ENCODE measurements at regions not wholly inside any gene's neighbourhood (a gene's known extent, or its start where the extent isn't known, plus 50 kb on each side); places are given as distances from the start of the nearest gene placed in this dataset.

DNA sequence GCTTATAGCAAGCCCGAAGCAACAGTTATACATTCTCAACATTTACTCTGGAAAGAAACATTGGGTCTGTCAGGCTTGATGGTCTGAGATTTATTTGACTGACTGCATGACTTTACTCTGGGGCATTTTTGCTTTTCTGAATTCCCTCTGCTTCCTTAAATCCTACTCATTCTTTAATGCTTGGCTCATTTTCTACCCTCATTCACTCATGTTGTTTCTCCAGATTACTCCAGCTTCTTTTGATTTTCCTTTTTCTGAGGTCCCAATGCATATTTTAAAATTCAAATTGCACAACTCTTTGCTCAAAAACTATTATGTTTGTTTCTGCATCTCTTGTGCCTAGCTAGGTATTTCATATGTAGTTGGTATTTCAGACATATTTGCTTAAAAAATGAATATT, 2002.9 kb upstream of the NUDT12 start:
- no peak for DNase-seq (ENCODE audit: low spot score)

DNA sequence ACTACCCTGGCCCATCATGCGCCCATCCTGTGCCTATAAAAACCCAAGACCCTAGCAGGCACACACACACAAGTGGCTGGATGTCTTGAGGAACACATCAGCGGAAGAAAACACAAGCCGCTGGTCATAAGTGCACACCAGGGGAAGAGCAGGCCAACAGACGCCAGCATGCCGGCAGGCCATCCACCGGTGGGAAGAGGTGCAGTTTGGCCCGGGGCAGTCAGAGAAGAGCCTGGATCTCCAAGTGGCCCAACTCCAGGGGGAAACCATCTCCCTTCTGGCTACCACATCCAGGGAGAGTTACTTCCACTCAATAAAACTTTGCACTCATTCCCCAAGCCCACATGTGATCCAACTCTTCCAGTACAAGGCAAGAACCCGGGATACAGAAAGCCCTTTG, 2001.3 kb upstream of the NUDT12 start:
- no peak for DNase-seq (ENCODE audit: low spot score)

DNA sequence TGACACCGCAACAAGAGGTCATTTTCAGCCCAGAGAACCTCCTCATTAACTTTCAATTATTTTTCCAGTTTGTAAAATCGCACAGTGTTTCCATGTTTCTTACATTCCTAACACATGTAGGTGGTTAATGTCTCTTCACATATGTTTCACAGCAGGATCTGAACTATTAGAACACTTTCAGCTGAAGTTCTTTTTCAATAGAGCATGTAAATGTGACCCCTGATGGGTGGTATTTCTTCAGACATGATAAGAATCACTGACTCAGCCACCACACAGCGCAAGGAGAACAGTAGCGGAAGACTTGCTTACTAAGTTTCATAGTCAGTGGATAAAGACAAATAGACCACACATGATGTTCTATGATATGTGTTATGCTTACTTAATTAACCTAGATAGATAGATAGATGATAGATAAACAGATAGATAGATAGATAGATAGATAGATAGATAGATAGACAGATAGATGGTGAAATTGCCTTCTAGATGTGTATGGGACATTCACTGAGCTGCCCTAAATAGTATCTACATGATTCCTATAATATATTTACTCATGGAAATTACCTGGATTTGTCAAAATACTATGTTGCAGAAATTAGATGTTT, 1992.1 kb upstream of the NUDT12 start:
- DNase-seq (ENCODE audit: low spot score) = no peak

DNA sequence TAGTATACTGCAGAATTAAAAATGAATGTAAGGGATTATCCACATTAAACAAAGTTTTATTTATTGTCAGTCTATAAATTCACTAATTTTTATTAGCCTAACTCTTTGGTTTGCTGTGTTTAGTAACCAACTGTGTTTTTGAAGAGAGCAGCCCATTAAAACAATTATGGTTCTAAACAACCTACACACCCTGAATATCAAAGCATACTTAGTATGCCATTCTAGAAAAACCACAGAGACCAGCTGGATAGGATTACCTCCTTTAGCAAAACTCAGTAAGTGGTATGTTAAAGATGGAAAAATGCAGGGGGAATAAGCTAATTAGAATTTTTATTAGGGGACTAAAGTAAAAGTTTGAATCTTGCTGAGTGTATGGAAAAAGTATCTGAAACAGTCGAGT, 1981.7 kb upstream of the NUDT12 start:
- no peak for DNase-seq (ENCODE audit: low spot score)

DNA sequence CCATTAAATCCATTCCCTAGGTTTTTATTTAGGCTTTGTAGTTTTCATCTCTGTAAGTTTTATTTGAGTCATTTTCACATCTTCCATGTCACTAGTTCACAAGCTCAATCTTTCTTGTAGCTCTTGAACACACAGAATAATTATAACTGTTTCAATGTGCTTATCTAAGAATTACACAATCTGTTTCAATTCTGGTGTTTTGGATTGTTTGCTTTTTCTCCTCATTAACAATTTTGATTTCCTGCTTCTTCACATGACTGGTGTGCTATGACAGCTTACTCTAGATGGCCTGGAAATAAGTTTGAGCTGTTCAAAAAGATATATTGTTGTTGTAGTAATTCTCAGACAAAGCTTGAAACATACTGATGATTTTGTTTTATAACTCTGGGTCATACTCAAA, 1974.1 kb upstream of the NUDT12 start:
- DNase-seq (ENCODE audit: low spot score) = no peak

DNA sequence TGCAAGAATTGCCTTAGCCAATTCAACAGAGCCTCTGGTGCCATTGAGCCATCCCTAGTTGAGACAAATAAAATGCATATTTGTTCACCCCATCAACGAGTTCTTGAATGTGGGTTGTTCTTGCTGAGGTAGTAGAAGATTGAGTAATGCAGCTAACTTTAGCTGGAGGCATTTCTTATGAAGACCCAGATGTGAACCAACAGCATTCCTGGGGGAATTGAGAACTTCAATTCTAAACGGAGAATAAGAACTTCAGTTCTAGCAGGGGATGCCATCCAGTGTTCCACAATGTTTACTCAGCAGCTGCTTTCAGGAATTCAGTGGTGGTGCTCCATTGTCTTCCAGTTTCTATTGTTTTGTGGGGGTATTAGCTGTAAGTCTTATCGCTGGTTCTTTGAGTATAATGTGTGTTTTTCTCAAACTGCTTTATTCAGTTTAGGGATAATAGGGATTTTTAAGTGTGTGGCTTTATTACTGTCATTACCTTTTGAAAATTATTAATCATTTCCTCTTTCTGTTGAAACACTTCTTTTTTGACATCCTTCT, 1968.2 kb upstream of the NUDT12 start:
- no peak for DNase-seq (ENCODE audit: low spot score)

DNA sequence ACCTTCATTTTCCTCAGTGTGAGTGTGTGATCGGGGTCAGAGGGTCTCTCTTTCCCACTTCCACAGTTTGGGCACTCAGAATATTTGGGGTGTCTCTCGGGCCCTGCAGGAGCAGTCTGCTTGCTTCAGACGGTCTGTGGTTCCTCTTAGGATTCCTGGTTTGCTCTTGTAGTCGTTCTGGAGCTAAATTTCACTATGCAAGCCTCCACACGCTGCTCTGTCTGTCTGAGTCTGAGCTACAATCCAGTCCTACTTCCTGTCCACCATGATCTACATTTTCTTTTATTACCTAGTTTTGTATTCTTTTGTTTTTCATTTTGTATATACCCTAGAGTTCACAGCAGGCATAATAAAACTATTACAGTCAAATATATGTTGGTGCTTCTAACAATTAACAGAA, 1967.3 kb upstream of the NUDT12 start:
- DNase-seq (ENCODE audit: low spot score) = no peak

DNA sequence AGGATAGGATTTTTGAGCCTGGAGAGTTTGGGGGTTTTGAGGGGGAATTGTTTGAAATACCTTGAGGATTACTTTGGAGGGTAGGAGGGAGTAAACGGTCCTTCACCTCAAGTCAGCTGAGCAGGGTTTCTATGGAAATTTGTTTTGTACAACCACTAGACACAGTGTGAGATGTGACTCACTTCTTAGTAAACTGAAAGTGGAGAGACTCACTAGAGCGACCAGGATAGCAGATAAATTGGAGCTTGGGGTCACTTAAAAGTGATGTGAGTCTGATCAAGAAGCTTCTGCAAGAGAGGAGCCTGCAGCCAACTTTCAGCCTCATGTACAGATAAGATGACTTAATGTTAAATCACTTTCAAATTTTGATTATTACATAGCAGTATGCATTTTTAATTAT, 1945.9 kb upstream of the NUDT12 start:
- no peak for DNase-seq (ENCODE audit: low spot score)

DNA sequence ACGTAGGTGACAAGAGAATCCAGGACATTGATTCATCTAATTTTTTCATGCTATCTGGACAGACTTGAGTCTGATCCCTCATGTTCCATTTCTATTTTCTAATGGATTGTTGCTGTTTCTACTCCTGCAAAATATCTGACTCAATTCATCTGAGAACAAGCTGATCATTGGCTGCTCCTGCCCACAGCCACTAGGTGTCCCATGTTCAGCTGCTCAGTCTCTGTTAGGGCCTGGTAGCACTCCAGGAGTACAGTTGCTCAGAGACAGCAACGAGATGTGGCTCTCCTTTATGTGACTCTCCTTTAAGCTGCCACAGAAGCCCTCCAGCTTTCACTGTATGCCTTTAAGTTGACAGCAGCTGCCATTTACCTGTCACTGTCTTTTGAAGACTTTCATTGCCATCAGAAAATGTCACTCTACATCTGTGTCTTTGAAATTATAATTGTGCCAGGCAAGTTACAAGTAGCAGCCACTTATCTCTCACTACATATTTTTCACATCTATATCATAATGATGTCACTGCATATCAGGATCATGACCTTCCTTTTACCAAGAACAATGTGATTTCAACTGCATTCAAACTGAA, 1944.2 kb upstream of the NUDT12 start:
- DNase-seq (ENCODE audit: low spot score) = peak; percentile 6

DNA sequence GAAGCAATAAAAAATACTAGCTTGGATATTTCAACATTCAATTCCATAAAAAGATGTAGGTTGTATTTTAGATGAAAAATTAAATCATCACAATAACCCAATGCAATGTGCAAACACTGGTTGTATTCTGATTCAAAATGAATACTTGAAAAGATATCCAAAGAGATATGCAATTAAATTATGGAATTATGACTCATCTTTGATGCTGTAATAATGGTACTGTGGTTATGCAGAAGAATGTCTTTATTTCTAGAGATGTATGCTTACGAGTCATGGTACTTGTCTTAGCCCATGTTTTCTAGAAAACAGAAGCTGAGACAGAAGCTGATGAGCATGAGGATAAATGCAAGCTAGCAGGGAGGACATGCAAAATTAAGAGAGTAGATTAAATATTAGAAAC, 1941.4 kb upstream of the NUDT12 start:
- DNase-seq (ENCODE audit: low spot score) = no peak

DNA sequence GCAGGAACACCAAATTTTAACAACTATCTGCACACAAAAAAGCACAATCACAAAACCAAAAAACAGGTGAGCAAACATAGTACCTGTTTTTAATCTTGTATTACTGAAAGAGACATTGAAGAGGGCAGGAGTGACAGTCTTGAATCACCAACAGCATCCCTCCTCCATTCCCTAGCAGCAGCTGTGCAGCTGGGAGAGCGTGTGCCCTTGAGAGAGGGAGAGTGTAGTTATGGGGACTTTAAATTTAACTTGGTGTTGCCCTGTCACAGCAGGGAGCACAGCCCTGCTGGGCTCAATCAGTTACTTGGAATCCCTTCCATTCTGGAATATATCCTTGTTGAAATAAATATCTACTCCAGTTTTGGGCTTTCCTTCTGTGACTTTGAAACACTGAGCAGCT, 1938.7 kb upstream of the NUDT12 start:
- DNase-seq (ENCODE audit: low spot score) = no peak

DNA sequence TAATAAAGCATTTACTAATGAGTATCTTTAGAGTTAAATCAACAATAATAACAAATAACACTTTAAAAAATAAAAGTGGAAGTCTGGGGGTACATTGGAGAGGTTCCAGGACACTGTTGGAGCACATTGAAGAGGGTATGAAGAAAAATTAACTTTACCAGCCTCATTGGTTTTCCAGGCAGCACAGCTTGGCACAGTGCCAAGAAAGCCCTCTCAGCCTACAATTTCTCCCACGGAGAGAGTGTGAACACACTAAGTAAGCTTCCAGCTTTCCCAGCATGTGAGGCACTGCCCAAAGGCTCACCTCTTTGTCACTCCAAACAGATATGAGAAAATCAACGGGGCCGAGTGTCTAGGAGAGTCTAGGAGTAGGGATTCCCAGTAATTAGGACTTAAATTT, 1912.8 kb upstream of the NUDT12 start:
- DNase-seq (ENCODE audit: low spot score) = no peak

DNA sequence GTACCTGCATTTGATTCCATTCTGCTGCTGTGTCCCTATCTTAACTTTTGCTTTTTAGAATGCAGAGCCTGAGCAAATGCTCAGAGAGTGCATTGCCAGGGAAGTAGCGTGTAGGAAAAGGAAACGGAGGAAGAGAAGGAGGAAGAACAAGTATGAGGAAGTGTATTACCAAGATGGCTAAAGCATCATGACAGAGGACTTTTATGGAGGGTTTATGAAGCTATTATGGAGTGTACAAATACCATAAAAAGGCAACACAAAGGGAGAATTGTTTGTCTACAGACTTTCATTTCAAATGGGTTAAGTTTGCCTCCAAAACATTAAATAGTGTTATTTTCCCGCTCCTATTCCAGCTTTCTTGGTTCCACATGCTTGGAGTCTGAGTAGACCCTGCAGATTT, 1899.8 kb upstream of the NUDT12 start:
- no peak for DNase-seq (ENCODE audit: low spot score)

DNA sequence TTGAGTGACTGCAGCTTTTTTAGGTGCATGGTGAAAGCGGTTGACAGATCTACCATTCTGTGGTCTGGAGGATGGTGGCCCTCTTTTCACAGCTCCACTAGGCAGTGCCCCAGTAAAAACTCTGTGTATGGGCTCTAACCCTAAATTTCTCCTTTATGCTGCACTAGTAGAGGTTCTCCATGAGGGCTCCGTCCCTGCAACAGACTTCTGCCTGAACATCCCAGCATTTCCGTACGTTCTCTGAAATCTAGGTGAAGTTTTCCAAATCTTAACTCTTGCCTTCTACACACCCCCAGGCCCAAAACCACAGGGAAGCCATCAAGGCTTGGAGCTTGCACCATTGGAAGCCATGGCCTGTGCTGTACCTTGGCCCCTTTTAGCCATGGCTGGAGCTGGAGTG, 1898.1 kb upstream of the NUDT12 start:
- DNase-seq (ENCODE audit: low spot score) = no peak

DNA sequence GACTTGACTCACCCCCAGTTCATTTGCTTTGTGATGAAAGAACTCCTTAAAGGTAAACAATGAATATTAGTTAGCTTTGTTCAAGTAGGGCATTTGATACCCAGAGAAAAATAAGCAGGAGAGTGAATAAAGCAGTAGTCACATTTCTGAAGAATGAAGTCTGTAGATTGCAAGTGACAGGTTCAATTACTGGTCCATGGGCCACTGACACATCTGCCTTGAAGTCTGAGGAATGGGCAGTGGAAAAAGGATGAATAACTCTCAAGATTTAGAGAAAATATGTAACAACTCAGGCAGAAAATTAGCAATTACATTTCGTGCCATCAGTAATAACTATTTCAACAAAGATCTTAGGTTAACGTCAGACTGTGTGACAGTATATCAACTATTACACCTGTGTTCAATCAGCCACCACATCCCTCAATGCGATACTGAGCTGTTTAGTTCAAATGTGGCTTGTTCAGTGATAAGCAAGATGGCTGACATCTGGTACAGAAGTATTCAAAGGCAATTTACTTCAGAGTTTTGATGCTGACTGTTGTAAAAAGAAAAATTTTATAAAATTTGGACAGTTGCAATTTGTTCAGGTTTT, 1890.7 kb upstream of the NUDT12 start:
- no peak for DNase-seq (ENCODE audit: low spot score)

DNA sequence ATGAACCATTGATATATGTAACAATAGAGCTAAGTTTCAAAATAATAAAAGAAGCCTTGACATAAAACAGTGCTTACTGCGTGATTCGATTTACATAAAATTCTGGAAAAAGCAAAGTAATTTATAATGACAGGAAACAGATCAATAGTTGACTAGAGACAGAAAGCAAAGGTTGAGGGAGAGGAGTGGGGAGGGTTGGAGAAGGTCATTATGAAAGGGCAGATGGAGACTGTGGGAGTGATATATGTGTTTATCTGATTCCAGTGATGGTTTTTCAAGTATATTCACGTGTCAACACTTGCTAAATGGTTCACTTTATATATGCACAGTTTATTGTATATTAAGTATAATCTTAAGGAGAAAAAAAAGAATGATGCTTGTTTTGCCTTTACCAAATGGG, 1885.7 kb upstream of the NUDT12 start:
- DNase-seq (ENCODE audit: low spot score) = no peak

DNA sequence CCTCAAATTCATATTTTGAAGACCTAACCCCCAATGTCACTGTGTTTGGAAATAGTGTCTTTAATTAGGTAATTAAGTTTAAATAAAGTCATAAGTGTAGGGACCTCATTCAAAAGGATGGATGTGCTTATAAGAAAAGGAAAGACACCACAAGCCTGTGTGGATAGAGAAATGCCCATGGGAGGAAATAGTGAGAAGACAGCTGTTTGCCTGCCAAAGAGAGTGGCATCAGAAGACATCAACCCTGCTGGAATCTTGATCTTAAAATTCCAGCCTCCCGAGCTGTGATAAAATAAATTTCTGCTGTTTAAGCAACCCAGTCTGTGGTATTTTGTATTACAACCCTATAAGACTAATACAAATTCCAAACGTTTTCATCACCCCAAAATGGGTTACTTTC, 1867.9 kb upstream of the NUDT12 start:
- no peak for DNase-seq (ENCODE audit: low spot score)

DNA sequence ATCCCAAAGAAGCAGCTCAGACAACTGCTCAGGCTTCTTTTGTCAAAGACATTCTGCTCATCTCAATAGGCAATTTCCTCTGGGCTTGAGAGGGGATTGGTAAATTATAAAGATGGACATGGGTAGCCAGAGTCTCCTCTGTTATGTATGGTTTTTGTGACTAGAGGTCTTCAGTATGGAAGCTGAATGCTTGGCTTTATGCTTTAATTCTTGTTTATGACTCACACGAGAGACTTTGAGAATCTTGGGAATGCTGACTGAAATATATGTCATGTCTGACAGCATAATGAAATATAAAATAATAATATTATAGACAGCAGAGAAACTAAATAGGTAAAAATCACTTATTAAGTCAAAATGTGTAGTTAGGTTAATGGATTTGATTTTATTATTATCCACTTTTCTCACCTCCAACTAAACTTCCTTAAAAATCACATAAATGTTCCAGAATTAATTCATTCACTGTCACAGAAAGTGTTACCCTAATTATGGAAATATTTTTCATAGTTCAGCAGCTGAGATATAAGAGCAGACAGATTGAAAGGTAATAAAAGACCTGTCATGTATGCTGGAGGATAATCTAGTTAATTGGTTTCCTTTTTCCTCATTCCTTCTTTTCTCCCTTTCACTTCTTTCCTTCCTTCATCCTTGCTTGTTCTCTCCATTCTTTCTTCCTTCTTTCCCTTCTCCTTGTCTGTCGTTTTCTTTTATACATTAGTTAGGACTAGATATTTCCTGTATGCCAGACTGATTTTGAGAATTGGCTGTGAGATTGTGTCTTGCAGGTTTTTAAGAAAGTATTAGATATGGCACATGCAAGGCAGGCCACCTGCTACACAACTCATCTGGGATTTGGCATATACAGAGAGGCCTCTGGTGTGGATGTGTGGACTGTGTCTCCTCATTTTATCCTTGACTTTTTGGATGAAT, 1866.1 kb upstream of the NUDT12 start:
- DNase-seq (ENCODE audit: low spot score) = no peak

DNA sequence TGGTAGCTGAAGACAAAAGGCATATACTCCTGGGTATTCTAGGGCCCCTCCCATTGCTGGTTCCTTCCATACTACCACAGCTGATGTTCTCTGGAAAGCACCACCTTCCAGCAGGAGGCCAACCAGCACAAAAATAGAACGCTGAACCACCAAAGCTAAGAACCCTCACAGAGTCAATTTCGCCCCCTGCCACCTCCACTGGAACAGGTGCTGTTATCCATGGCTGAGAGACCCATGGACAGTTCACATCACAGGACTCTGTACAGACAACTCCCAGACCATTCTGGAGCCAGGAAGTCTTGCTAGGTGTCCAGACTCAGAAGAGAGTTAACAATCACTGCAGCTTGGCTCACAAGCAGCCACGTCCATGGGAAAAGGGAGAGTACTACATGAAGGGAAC, 1851.5 kb upstream of the NUDT12 start:
- no peak for DNase-seq (ENCODE audit: low spot score)

DNA sequence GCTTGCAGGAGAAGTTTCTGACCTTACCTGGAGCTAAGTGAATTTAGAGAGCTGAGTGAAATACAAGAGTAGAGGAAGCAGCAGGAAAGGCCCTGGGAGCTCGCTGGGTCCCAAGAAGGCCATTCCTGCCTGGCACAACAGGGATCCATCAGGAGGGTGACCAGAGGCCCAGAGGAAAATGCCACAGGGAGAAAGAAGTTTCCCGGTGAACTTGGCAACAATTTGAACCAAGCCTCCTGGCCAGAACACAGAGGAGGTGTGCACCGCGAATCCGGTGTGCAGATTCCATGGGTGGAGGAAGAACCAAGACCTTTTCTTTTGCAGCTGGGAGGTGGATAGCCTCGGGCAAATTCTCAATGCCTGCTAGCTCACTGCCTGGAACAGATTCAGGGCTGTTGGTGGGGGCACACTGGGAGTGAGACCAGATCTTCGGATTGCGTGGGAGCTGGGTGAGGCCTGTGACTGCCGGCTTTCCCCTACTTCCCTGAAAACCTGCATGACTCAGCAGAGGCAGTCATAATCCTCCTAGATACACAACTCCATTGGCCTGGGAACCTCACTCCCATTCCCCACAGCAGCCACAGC, 1850.9 kb upstream of the NUDT12 start:
- DNase-seq (ENCODE audit: low spot score) = no peak

DNA sequence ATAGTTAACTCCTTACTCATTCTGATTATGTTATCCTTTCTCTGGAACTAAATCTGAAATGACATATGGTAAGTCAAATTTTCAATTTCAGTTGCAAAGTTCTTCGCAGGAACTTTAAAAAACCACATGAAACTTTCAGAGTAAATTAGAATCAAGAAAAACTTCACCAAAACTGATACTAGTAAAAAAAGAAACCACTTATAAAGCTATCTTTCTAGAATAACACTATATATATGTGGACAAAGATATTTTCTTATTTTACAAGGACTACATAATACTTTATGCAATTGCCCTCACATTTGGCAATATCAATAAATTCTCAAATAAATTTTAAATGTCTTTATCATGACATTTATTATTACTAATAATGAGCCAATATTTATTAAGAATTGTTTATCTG, 1847.1 kb upstream of the NUDT12 start:
- no peak for DNase-seq (ENCODE audit: low spot score)

DNA sequence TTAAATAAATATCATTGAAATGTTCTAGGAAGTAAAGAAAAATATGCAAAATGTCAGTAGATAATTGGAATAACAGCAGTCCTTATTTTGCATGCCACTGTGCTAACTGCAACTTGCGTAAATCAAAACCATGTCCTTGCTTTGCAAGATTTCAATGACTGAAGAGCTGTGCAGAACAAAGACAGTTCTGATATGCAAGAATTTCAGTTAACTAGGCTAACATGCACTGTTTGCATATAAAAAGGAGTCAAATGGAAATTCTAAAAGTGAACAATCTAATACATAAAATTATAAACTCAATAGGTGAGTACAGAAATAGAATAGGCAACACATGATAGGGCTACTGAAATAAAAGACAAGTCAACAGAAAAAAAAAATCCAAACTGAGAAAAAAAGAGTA, 1844.6 kb upstream of the NUDT12 start:
- no peak for DNase-seq (ENCODE audit: low spot score)
